ENCODE measurements at regions not wholly inside any gene's neighbourhood (a gene's known extent, or its start where the extent isn't known, plus 50 kb on each side); places are given as distances from the start of the nearest gene placed in this dataset.

DNA sequence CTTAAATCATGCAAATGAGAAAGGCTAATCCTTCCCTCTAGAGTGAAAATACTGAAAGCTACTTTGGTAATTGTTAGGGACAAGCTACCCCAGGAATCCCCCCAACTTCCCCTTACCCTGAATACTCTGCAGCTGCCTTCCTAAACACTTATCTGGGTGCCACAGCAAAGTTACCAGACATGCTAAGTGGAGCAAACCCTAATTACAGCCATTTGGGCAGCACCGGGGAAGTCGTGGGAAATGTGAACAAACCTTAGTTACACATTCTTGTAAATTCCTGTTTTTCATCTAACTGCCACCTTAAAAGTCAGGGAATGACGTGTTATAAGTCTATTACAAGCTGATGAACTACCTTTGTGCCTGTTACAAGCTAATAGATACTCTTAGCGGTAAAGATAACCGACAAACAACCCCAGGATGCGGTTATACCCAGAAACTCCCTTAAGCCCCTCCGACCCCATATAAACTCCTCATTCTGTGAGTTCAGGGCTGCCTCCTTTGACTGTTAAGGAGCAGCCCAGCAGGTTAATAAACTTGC is 66.0 kb upstream of the PLAC8 start:
- Histone ChIP-seq H3K4me1 (ENCODE audit: control insufficient read depth, extremely low read depth, insufficient read depth, low read length) (no peaks in the 10 kb centered on the region), H3K79me2 (ENCODE audit: control insufficient read depth, insufficient read depth, low read length) (no peaks in the 10 kb centered on the region), H4K20me1 (replicated peaks; ENCODE audit: control insufficient read depth, extremely low read depth, insufficient read depth, low read length) (no peaks in the 10 kb centered on the region), H3K9me1 (replicated peaks; ENCODE audit: control insufficient read depth, extremely low read depth, insufficient read depth, low read length) (no peaks in the 10 kb centered on the region), H3K27ac (ENCODE audit: insufficient read depth, low read depth, low read length) (no peak overlapping the region), H3K27me3 (ENCODE audit: control insufficient read depth in 2 of 2, insufficient read depth in 2 of 2, low read length in 2 of 2) (no peaks in the 10 kb centered on the region), H3K4me3 (replicated peaks in 1 of 3; ENCODE audit: insufficient read depth in 1 of 3, low read depth in 1 of 3, low read length in 3 of 3) (no peak overlapping the region), H3K9me3 (replicated peaks; ENCODE audit: control insufficient read depth, insufficient read depth, low read length) (no peaks in the 10 kb centered on the region), H3K4me2 (ENCODE audit: insufficient read depth, low read length) (no peak overlapping the region), H2AFZ (ENCODE audit: low read depth, low read length) (no peak overlapping the region), H3K9ac (replicated peaks; ENCODE audit: extremely low read depth, insufficient read depth, low read length) (no peak overlapping the region), H3K36me3 (ENCODE audit: control insufficient read depth in 2 of 2, extremely low read depth in 1 of 2, insufficient read depth in 2 of 2, low read length in 2 of 2) (no peaks in the 10 kb centered on the region)
- DNase-seq (ENCODE audit: low read depth, low spot score) (no peak), FAIRE-seq (no peak)
- dilution Hi-C loops (cut with MboI; ENCODE audit: extremely low pct_ligation_motif_present, low sequenced_read_pairs) = no loop called here
- ChIA-PET POLR2A (no interaction called here), CTCF (interaction anchor here (1.0 to 1.4 kb wide), 3 partner anchors 30 to 106 kb away, joined by 3 to 4 read pairs (median 3); no protein-coding TSS in a partner anchor)
- TF ChIP-seq POLR2AphosphoS5 (IDR thresholded peaks at IDR 0.05; ENCODE audit: insufficient read depth, low read depth, low read length) (no peak), POLR2A (IDR thresholded peaks at IDR 0.05; ENCODE audit: low read depth, low read length) (no peak), JUN (IDR thresholded peaks at IDR 0.05; ENCODE audit: borderline replicate concordance, insufficient read depth, insufficient read length, low read depth) (no peak), EZH2 (IDR thresholded peaks at IDR 0.05; ENCODE audit: borderline replicate concordance, low read depth, low read length, severe bottlenecking) (no peak), GATA2 (IDR thresholded peaks at IDR 0.05; ENCODE audit: insufficient read depth, insufficient read length, low read depth, low read length) (no peak), FOS (IDR thresholded peaks at IDR 0.05; ENCODE audit: borderline replicate concordance, insufficient read depth, low read length) (no peak), MYC (IDR thresholded peaks at IDR 0.05; ENCODE audit: low read depth, low read length) (no peak)
- TF ChIP-seq, protein P1, sequence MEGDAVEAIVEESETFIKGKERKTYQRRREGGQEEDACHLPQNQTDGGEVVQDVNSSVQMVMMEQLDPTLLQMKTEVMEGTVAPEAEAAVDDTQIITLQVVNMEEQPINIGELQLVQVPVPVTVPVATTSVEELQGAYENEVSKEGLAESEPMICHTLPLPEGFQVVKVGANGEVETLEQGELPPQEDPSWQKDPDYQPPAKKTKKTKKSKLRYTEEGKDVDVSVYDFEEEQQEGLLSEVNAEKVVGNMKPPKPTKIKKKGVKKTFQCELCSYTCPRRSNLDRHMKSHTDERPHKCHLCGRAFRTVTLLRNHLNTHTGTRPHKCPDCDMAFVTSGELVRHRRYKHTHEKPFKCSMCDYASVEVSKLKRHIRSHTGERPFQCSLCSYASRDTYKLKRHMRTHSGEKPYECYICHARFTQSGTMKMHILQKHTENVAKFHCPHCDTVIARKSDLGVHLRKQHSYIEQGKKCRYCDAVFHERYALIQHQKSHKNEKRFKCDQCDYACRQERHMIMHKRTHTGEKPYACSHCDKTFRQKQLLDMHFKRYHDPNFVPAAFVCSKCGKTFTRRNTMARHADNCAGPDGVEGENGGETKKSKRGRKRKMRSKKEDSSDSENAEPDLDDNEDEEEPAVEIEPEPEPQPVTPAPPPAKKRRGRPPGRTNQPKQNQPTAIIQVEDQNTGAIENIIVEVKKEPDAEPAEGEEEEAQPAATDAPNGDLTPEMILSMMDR (IDR thresholded peaks at IDR 0.05; ENCODE audit: extremely low read depth in 1 of 2, insufficient read depth in 1 of 2, low read depth in 1 of 2, low read length in 2 of 2) = no peak
- TF ChIP-seq, protein P2, sequence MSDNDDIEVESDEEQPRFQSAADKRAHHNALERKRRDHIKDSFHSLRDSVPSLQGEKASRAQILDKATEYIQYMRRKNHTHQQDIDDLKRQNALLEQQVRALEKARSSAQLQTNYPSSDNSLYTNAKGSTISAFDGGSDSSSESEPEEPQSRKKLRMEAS (IDR thresholded peaks at IDR 0.05; ENCODE audit: insufficient read depth, insufficient read length) = no peak
- BruUV-seq (replicated peaks) = no TSS peak
- intact Hi-C loops (cut with micrococcal nuclease) = no loop called here
